Keratinocyte (primary cell): ENCODE measurements at regions not wholly inside any gene's neighbourhood (a gene's known extent, or its start where the extent isn't known, plus 50 kb on each side); places are given as distances from the start of the nearest gene placed in this dataset.

Experiments
- CTCF ChIP-seq, 3 experiments: IDR thresholded peaks in 1 of 3; conservative IDR thresholded peaks in 1 of 3; optimal IDR thresholded peaks in 1 of 3; 2 replicates in 2 of 3; 3 replicates in 1 of 3; pipeline versions ENCODE3 to v1.5.1; 2011; ENCODE audit warnings: low read length in 3 of 3, mild to moderate bottlenecking in 3 of 3, moderate library complexity in 2 of 3, control low read depth in 1 of 3, inconsistent platforms in 1 of 3; ENCODE audit not compliant: insufficient read depth in 2 of 3; ENCODE audit errors: extremely low read depth in 1 of 3
- EZH2 ChIP-seq: IDR thresholded peaks from one replicate; pipeline ENCODE4 v1.6.1; 2012; ENCODE audit warnings: inconsistent platforms, mild to moderate bottlenecking, low read length, moderate library complexity

GRCh38 chr11:38924644-38925043 lies 2326.6 kb upstream of the RAG2 start:
- TF ChIP-seq EZH2 (no peak), CTCF (optimal IDR thresholded peaks at IDR 0.05 in 1 of 3, IDR thresholded peaks at IDR 0.05 in 1 of 3, conservative IDR thresholded peaks at IDR 0.05 in 1 of 3; ENCODE audit: extremely low read depth in 1 of 3, insufficient read depth in 2 of 3, low read length in 3 of 3) (no peak)
